GM21576 (cell line): ENCODE measurements at regions not wholly inside any gene's neighbourhood (a gene's known extent, or its start where the extent isn't known, plus 50 kb on each side); places are given as distances from the start of the nearest gene placed in this dataset.
"Not testable (repeated sequence)": the region's sequence is repeated elsewhere in the genome, so short reads cannot be mapped to it uniquely, and the experiment has no call there.

Experiments
- ATAC-seq: cut with Tn5 transposase; IDR thresholded peaks from one replicate; pipeline ENCODE4 v1.9.1; 2021; ENCODE audit warnings: mild to moderate bottlenecking, moderate library complexity; ENCODE audit not compliant: unreplicated experiment

- no peak for ATAC-seq
Observed at GRCh38 chr20:36082315-36082915, 72.1 kb upstream of the EPB41L1 start.

GRCh38 chr20:36083200-36083599 lies 71.3 kb upstream of the EPB41L1 start:
- not testable (repeated sequence) for ATAC-seq

GRCh38 chr20:36084356-36084755 lies 70.2 kb upstream of the EPB41L1 start:
- ATAC-seq, result no peak

GRCh38 chr20:36084897-36085613 lies 69.5 kb upstream of the EPB41L1 start:
- ATAC-seq, result no peak

GRCh38 chr20:36085686-36086267 lies 68.8 kb upstream of the EPB41L1 start:
- no peak for ATAC-seq

GRCh38 chr20:36086767-36087166 lies 67.8 kb upstream of the EPB41L1 start:
- ATAC-seq, result no peak

- ATAC-seq, result no peak
Observed at GRCh38 chr20:36090223-36090622, 64.3 kb upstream of the EPB41L1 start.

GRCh38 chr20:36091561-36092397 lies 62.8 kb upstream of the EPB41L1 start:
- no peak for ATAC-seq

- ATAC-seq, result no peak
Observed at GRCh38 chr20:36092398-36093024, 62.0 kb upstream of the EPB41L1 start.

GRCh38 chr20:36093025-36093803 lies 61.3 kb upstream of the EPB41L1 start:
- ATAC-seq, result no peak

- ATAC-seq, result no peak
Observed at GRCh38 chr20:36093804-36094145, 60.8 kb upstream of the EPB41L1 start.

GRCh38 chr20:36094497-36094896 lies 60.0 kb upstream of the EPB41L1 start:
- ATAC-seq, result no peak

- no peak for ATAC-seq
Observed at GRCh38 chr20:36096435-36096834, 58.1 kb upstream of the EPB41L1 start.

GRCh38 chr20:36097337-36098151 lies 57.0 kb upstream of the EPB41L1 start:
- ATAC-seq, result no peak

GRCh38 chr20:36098364-36098763 lies 56.2 kb upstream of the EPB41L1 start:
- ATAC-seq, result peak; percentile 83

- ATAC-seq, result no peak
Observed at GRCh38 chr20:36099106-36099505, 55.4 kb upstream of the EPB41L1 start.

GRCh38 chr20:36101192-36101591 lies 53.3 kb upstream of the EPB41L1 start:
- ATAC-seq, result no peak

- no peak for ATAC-seq
Observed at GRCh38 chr20:36102306-36102705, 52.2 kb upstream of the EPB41L1 start.

- ATAC-seq, result no peak
Observed at GRCh38 chr20:36102809-36103596, 51.5 kb upstream of the EPB41L1 start.
